ENCODE measurements at regions not wholly inside any gene's neighbourhood (a gene's known extent, or its start where the extent isn't known, plus 50 kb on each side); places are given as distances from the start of the nearest gene placed in this dataset.

DNA sequence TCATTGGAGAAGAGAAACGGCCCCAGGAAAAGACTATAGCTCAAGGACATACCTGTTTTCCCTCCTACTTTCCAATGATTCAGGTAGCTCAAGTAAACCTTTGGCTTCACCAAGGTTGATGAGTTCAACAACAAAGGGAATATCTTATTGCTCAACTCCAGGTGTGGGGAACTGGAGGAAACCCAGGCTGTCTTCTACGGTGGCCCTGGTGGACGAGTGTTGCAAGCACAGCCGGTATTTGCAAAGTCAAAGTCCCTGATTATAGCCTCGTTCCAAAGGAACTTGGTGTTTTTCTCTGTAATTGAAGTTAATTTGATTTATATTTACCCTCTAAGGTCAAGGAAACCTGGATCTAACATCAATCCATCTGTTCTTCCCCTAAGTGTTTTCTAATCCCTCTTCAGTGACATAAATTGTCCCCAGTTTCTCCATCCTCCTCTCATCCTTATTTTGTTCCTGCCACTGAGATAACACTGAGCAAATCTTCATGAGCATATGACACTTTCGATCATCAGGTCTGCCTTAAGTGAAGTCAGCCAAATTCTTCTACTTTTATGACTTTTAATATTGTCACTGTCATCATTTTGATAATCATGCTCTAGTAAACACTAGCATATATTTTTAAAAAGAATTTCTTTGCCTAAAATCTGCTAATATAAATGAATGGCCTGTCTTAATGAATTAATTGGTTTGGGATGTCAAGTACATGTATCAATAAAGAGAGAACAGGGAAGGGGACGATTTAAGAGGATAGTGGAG, 174.6 kb upstream of the TBX3 start:
- no peak for DNase-seq (ENCODE audit: low spot score, unreplicated experiment)
- H3K36me3 Mint-ChIP-seq (ENCODE audit: insufficient read depth), result peaks cover 1% of the 10 kb centered on the region
- no peak overlapping the region for H3K4me3 Mint-ChIP-seq (ENCODE audit: low read depth)
- TF ChIP-seq, protein P1, sequence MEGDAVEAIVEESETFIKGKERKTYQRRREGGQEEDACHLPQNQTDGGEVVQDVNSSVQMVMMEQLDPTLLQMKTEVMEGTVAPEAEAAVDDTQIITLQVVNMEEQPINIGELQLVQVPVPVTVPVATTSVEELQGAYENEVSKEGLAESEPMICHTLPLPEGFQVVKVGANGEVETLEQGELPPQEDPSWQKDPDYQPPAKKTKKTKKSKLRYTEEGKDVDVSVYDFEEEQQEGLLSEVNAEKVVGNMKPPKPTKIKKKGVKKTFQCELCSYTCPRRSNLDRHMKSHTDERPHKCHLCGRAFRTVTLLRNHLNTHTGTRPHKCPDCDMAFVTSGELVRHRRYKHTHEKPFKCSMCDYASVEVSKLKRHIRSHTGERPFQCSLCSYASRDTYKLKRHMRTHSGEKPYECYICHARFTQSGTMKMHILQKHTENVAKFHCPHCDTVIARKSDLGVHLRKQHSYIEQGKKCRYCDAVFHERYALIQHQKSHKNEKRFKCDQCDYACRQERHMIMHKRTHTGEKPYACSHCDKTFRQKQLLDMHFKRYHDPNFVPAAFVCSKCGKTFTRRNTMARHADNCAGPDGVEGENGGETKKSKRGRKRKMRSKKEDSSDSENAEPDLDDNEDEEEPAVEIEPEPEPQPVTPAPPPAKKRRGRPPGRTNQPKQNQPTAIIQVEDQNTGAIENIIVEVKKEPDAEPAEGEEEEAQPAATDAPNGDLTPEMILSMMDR (IDR thresholded peaks at IDR 0.05; ENCODE audit: unreplicated experiment), result peak; percentile 47
- peaks cover 15% of the 10 kb centered on the region for H3K27me3 Mint-ChIP-seq
- H3K9me3 Mint-ChIP-seq (ENCODE audit: low read depth), result peaks cover 10% of the 10 kb centered on the region
- no peak overlapping the region for H3K27ac Mint-ChIP-seq
- H3K4me1 Mint-ChIP-seq (ENCODE audit: low read depth), result no peaks in the 10 kb centered on the region

DNA sequence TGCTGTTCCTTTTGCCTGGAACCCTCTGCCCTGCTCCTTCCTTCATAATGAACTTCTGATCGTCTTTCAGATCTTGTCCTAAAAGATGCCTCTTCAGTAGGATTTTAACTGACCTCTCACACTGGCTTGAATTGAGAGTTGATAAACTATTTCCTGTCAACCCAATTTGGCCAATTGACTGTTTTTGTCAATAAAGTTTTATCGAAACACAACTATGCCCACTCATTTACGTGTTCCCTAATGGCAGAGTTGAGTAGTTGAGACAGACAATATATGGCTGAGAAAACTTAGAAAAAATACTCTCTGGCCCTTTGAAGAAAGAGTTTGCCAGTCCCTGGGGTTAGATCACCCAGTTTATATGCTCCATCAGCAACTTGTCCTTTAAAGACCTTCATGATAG, 171.7 kb upstream of the TBX3 start:
- no peak overlapping the region for H3K27ac Mint-ChIP-seq
- H3K4me1 Mint-ChIP-seq (ENCODE audit: low read depth), result no peaks in the 10 kb centered on the region
- no peak overlapping the region for H3K4me3 Mint-ChIP-seq (ENCODE audit: low read depth)
- no peaks in the 10 kb centered on the region for H3K27me3 Mint-ChIP-seq
- H3K9me3 Mint-ChIP-seq (ENCODE audit: low read depth), result peaks cover 10% of the 10 kb centered on the region
- no peak for DNase-seq (ENCODE audit: low spot score, unreplicated experiment)
- TF ChIP-seq, protein P1 (IDR thresholded peaks at IDR 0.05; ENCODE audit: unreplicated experiment), result no peak
- peaks cover 1% of the 10 kb centered on the region for H3K36me3 Mint-ChIP-seq (ENCODE audit: insufficient read depth)

DNA sequence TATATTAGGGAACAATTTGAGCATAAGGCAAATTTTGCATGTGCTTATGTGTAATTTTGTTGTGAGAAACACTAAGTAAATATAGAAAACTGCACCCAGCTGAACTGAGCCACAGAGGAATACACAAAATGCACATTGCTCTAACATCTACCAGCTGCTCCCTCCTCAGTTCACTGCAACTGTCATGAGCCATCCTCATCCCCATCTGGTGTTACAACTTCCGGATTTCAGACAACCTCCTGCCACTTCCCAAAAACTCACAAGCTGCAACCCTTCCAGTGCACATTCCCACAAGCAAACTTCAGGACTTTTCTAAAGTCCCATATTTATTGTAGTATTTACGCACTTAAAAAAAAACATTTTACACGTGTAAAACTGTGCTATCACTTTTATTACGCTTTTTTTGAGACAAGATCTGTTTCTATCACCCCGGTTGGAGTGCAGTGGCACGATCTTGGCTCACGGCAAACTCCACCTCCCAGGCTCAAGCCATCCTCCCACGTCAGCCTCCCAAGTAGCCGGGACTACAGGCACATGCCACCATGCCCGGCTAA, 169.1 kb upstream of the TBX3 start:
- peaks cover 10% of the 10 kb centered on the region for H3K9me3 Mint-ChIP-seq (ENCODE audit: low read depth)
- no peaks in the 10 kb centered on the region for H3K27me3 Mint-ChIP-seq
- H3K4me3 Mint-ChIP-seq (ENCODE audit: low read depth), result no peak overlapping the region
- no peaks in the 10 kb centered on the region for H3K4me1 Mint-ChIP-seq (ENCODE audit: low read depth)
- DNase-seq (ENCODE audit: low spot score, unreplicated experiment), result no peak
- TF ChIP-seq, protein P1 (IDR thresholded peaks at IDR 0.05; ENCODE audit: unreplicated experiment), result no peak
- no peak overlapping the region for H3K27ac Mint-ChIP-seq
- peaks cover 1% of the 10 kb centered on the region for H3K36me3 Mint-ChIP-seq (ENCODE audit: insufficient read depth)

DNA sequence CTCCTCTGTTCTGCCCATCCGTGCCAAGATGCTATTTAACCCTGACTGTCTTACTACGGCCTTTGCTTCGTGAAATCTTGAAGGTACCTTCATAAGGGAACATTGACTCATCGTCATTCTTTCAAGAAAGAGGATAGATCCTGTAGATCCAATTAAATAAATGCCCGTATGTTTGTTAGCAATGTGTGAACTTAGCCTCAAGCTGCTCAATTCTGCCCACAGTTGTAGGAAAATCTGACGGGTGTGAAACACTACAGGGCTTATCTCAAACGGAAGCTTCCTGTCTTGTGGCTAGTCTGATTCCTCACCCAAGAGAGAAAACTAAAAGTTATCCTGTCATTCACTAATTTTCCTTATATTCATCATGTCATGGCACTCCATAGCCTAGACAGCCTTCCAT, 168.0 kb upstream of the TBX3 start:
- H3K36me3 Mint-ChIP-seq (ENCODE audit: insufficient read depth), result peaks cover 1% of the 10 kb centered on the region
- no peak for DNase-seq (ENCODE audit: low spot score, unreplicated experiment)
- H3K27me3 Mint-ChIP-seq, result peaks cover 4% of the 10 kb centered on the region
- no peaks in the 10 kb centered on the region for H3K4me1 Mint-ChIP-seq (ENCODE audit: low read depth)
- TF ChIP-seq, protein P1 (IDR thresholded peaks at IDR 0.05; ENCODE audit: unreplicated experiment), result no peak
- H3K9me3 Mint-ChIP-seq (ENCODE audit: low read depth), result peaks cover 7% of the 10 kb centered on the region
- no peak overlapping the region for H3K4me3 Mint-ChIP-seq (ENCODE audit: low read depth)
- no peak overlapping the region for H3K27ac Mint-ChIP-seq

DNA sequence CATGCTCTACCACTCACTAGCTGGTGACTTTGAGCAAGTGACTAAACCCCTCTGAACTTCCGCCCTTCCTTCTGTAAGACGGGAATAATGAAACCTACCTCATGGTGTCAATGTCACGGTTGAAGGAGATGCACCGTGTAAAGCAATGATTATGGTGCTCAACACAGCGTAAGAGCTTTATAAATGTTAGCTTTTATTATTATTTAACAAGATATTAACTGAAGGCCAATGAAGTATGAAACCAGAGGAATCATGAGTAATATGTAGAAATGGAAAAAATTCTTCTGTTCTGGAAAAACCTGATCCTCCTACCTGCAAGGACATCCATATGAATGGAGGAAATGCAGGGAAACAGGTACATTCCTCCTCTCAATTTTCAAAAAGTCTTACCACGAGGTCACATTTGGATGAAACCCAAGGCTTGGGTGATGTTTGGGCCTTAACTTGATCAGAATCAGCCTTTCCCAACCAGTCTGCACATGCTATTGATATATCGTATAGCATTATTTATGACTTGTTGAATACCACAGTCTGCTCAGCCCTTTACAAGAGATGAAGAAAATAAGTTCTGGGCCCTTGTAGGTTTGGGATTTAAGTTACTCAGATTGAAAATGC, 166.8 kb upstream of the TBX3 start:
- Mint-ChIP-seq H3K4me1 (ENCODE audit: low read depth) (no peaks in the 10 kb centered on the region), H3K36me3 (ENCODE audit: insufficient read depth) (peaks cover 1% of the 10 kb centered on the region), H3K27me3 (peaks cover 7% of the 10 kb centered on the region), H3K27ac (no peak overlapping the region), H3K4me3 (ENCODE audit: low read depth) (no peak overlapping the region), H3K9me3 (ENCODE audit: low read depth) (peaks cover 7% of the 10 kb centered on the region)
- no peak for DNase-seq (ENCODE audit: low spot score, unreplicated experiment)
- TF ChIP-seq, protein P1 (IDR thresholded peaks at IDR 0.05; ENCODE audit: unreplicated experiment), result no peak
